B cell (primary cell): ENCODE measurements at regions not wholly inside any gene's neighbourhood (a gene's known extent, or its start where the extent isn't known, plus 50 kb on each side); places are given as distances from the start of the nearest gene placed in this dataset.

Experiments
- ATAC-seq: fragments of 200-7000 bp; cut with Tn5 transposase; one replicate; pipeline ENCODE4 v1.10.0; 2021; ENCODE audit warnings: low read depth, mild to moderate bottlenecking, moderate number of reproducible peaks, moderate library complexity
- CTCF ChIA-PET: fragments of 350-600 bp; sonication (Branson Sonifier 250); formaldehyde crosslinking; loops from one replicate; lab custom pipeline; 2021; ENCODE audit warnings: antibody characterized with exemption, inconsistent platforms; lab: Charles Lee
- POLR2A ChIA-PET: fragments of 350-600 bp; sonication (Branson Sonifier 250); formaldehyde crosslinking; loops from one replicate; lab custom pipeline; 2021; ENCODE audit warnings: antibody characterized with exemption; lab: Charles Lee
- DNase-seq: peaks from one replicate; pipeline ENCODE4 v3.0.0; 2013
- H2AFZ ChIP-seq: 2 replicates; pipeline ENCODE4 v1.6.1; 2012; ENCODE audit warnings: mild to moderate bottlenecking, low read depth, low read length; ENCODE audit not compliant: insufficient read depth, poor library complexity, severe bottlenecking
- H3K27ac ChIP-seq, 2 donors: 1 replicate in 1 of 2; 2 replicates in 1 of 2; pipeline ENCODE4 v1.5.1; 2012 to 2013; ENCODE audit warnings: low read length in 2 of 2, mild to moderate bottlenecking in 2 of 2, moderate library complexity in 1 of 2
- H3K27me3 ChIP-seq, 4 experiments: fragments of 200-600 bp in 1 of 4; sonication (generic) in 1 of 4; replicated peaks in 1 of 4; 1 replicate in 2 of 4; 2 replicates in 2 of 4; pipeline versions ENCODE4 v1.6.1 to v1.7.0; 2013 to 2016; ENCODE audit warnings: low read length in 3 of 4, mild to moderate bottlenecking in 2 of 4, mixed read lengths in 1 of 4, moderate library complexity in 1 of 4; ENCODE audit not compliant: insufficient read depth in 4 of 4, control insufficient read depth in 3 of 4; ENCODE audit errors: control extremely low read depth in 1 of 4
- H3K36me3 ChIP-seq, 2 experiments: replicated peaks in 1 of 2; 1 replicate in 1 of 2; 2 replicates in 1 of 2; pipeline versions ENCODE4 v1.6.1 to v1.7.1; 2013; ENCODE audit warnings: low read length in 1 of 2; ENCODE audit not compliant: insufficient read depth in 2 of 2, control insufficient read depth in 1 of 2; ENCODE audit errors: control extremely low read depth in 1 of 2, extremely low read depth in 1 of 2
- H3K4me1 ChIP-seq, 2 donors: fragments of 200-600 bp in 1 of 2; sonication (generic) in 1 of 2; 1 replicate in 1 of 2; 2 replicates in 1 of 2; pipeline versions ENCODE4 v1.5.1 to v1.6.1; 2013 to 2017; ENCODE audit warnings: low read length in 2 of 2; ENCODE audit not compliant: control insufficient read depth in 2 of 2, insufficient read depth in 2 of 2
- H3K4me2 ChIP-seq: replicated peaks from 2 replicates; pipeline ENCODE3; 2012; ENCODE audit warnings: mild to moderate bottlenecking, low read depth, low read length; ENCODE audit not compliant: poor library complexity, severe bottlenecking
- H3K4me3 ChIP-seq, 5 experiments: fragments of 200-600 bp in 1 of 5; sonication (generic) in 1 of 5; 1 replicate in 3 of 5; 2 replicates in 2 of 5; pipeline versions ENCODE4 v1.5.1 to v1.7.0; 2011 to 2016; ENCODE audit warnings: low read length in 4 of 5, mild to moderate bottlenecking in 4 of 5, low read depth in 2 of 5, control low read depth in 1 of 5, moderate library complexity in 1 of 5; ENCODE audit not compliant: insufficient read depth in 1 of 5; ENCODE audit errors: control extremely low read depth in 1 of 5, extremely low read depth in 1 of 5
- H3K79me2 ChIP-seq: fragments of 200-600 bp; sonication (generic); one replicate; pipeline ENCODE4 v1.6.0; 2016; ENCODE audit warnings: low read length; ENCODE audit not compliant: control insufficient read depth, insufficient read depth
- H3K9ac ChIP-seq: fragments of 200-600 bp; sonication (generic); 2 replicates; pipeline ENCODE4 v1.6.1; 2017; ENCODE audit warnings: mild to moderate bottlenecking, low read length, moderate library complexity
- H3K9me3 ChIP-seq, 3 donors: one replicate each; pipeline versions ENCODE4 v1.6.1 to v1.7.1; 2013; ENCODE audit warnings: low read length in 2 of 3; ENCODE audit not compliant: control insufficient read depth in 2 of 3, insufficient read depth in 1 of 3; ENCODE audit errors: control extremely low read depth in 1 of 3
- H4K20me1 ChIP-seq: 2 replicates; pipeline ENCODE4 v1.6.0; 2012; ENCODE audit warnings: mild to moderate bottlenecking, low read length; ENCODE audit not compliant: insufficient read depth, control insufficient read depth, poor library complexity, severe bottlenecking
- H3K27ac Mint-ChIP-seq: one replicate; pipeline ENCODE4 v1.8.0; 2021; ENCODE audit warnings: mixed read lengths
- H3K27me3 Mint-ChIP-seq: one replicate; pipeline ENCODE4 v1.8.0; 2021; ENCODE audit warnings: mixed read lengths
- H3K4me1 Mint-ChIP-seq: one replicate; pipeline ENCODE4 v1.8.0; 2021; ENCODE audit warnings: mixed read lengths
- H3K4me3 Mint-ChIP-seq: one replicate; pipeline ENCODE4 v1.8.0; 2021; ENCODE audit warnings: mixed read lengths
- H3K9me3 Mint-ChIP-seq: one replicate; pipeline ENCODE4 v1.8.0; 2022; ENCODE audit warnings: mixed read lengths; ENCODE audit not compliant: insufficient read depth
- CTCF ChIP-seq: fragments of 200-600 bp; IDR thresholded peaks from one replicate; pipeline ENCODE4 v1.8.0; 2022; ENCODE audit warnings: antibody characterized with exemption, mild to moderate bottlenecking
- EZH2 ChIP-seq: IDR thresholded peaks from 2 replicates; pipeline ENCODE4 v1.6.1; 2012; ENCODE audit warnings: borderline replicate concordance, low read depth, mild to moderate bottlenecking, moderate library complexity, low read length; ENCODE audit not compliant: insufficient read depth, poor library complexity, severe bottlenecking
- WGBS: methylation state at CpG from one replicate; pipeline ENCODE4 v1.1.5; 2013; ENCODE audit warnings: missing lambda C conversion rate; ENCODE audit not compliant: insufficient coverage; 5-methylcytosine and 5-hydroxymethylcytosine counted together
- intact Hi-C: fragments of 100-400 bp; cut with micrococcal nuclease; formaldehyde crosslinking; loops from one replicate; pipeline ENCODE4 v1.10.0; 2022

- Histone ChIP-seq H3K4me2 (no peak overlapping the region), H3K27me3 (no peaks in the 10 kb centered on the region), H3K9ac (no peak overlapping the region), H3K4me1 (no peaks in the 10 kb centered on the region), H3K36me3 (no peaks in the 10 kb centered on the region), H4K20me1 (no peaks in the 10 kb centered on the region), H3K79me2 (no peaks in the 10 kb centered on the region), H2AFZ (no peak overlapping the region), H3K27ac (no peak overlapping the region), H3K4me3 (no peak overlapping the region), H3K9me3 (peaks cover 0 to 3% (median 2%) of the 10 kb centered on the region in 3 donors)
- Mint-ChIP-seq H3K27me3 (peaks cover 20% of the 10 kb centered on the region), H3K4me3 (no peak overlapping the region), H3K9me3 (peaks cover 6% of the 10 kb centered on the region), H3K4me1 (no peaks in the 10 kb centered on the region), H3K27ac (no peak overlapping the region)
- ChIA-PET POLR2A (no interaction called here), CTCF (no interaction called here)
- 0% methylated on average over 1 of the region's 2 CpGs for WGBS
- intact Hi-C loops, result no loop called here
- ATAC-seq (no peak), DNase-seq (no peak)
- TF ChIP-seq CTCF (no peak), EZH2 (no peak)
Observed at GRCh38 chr11:112391086-112391485, 130.4 kb upstream of the PLET1 start.

- TF ChIP-seq CTCF, result no peak
- TF ChIP-seq EZH2, result no peak
- 68% methylated on average over 2 of the region's 5 CpGs for WGBS
- Histone ChIP-seq H3K79me2 (no peaks in the 10 kb centered on the region), H3K9ac (no peak overlapping the region), H3K9me3 (peaks cover 0 to 3% (median 2%) of the 10 kb centered on the region in 3 donors), H4K20me1 (no peaks in the 10 kb centered on the region), H3K4me2 (no peak overlapping the region), H3K36me3 (no peaks in the 10 kb centered on the region), H3K4me3 (no peak overlapping the region), H3K27me3 (no peaks in the 10 kb centered on the region), H3K4me1 (no peaks in the 10 kb centered on the region), H3K27ac (no peak overlapping the region), H2AFZ (no peak overlapping the region)
- ChIA-PET POLR2A (no interaction called here), CTCF (no interaction called here)
- intact Hi-C loops, result no loop called here
- no peak overlapping the region for H3K27ac Mint-ChIP-seq
- ATAC-seq (no peak), DNase-seq (no peak)
- peaks cover 6% of the 10 kb centered on the region for H3K9me3 Mint-ChIP-seq
- no peak overlapping the region for H3K4me3 Mint-ChIP-seq
- peaks cover 23% of the 10 kb centered on the region for H3K27me3 Mint-ChIP-seq
- H3K4me1 Mint-ChIP-seq, result no peaks in the 10 kb centered on the region
Observed at GRCh38 chr11:112392904-112393303, 132.2 kb upstream of the PLET1 start.
